ENCODE measurements at regions not wholly inside any gene's neighbourhood (a gene's known extent, or its start where the extent isn't known, plus 50 kb on each side); places are given as distances from the start of the nearest gene placed in this dataset.

DNA sequence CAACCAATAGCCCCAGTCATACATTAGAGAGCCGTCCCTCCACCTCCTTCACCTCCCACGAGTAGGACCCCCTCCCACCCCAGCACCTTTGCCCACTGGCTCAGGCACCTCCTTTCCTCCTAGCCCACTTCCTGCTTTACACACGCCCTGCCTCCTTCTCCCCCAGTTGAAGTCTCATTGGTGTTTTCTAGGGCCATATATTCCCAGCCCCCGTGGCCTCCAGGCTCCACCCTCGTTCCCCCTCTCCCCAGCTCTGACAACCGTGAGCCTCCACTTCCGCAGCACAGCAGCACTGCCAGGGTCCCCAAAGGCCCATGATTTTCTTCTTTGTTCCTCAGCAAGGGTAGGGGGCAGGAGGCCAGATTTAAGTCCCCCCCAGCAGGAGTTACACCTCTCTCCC lies 340.3 kb upstream of the TNRC6C start:
- no peaks in the 10 kb centered on the region for H3K36me3 ChIP-seq (ENCODE audit: control insufficient read depth in 4 of 4, insufficient read depth in 3 of 4, low read depth in 1 of 4, low read length in 3 of 4)
- no peak overlapping the region for H3K9ac ChIP-seq (ENCODE audit: low read depth in 1 of 2, low read length in 2 of 2)
- no peak overlapping the region for H3K27ac ChIP-seq (ENCODE audit: low read depth in 1 of 2, low read length in 2 of 2)
- DNase-seq (ENCODE audit: low spot score), result no peak
- peaks cover 0 to 4% (median under 1%) of the 10 kb centered on the region in 4 donors for H3K27me3 ChIP-seq (ENCODE audit: control insufficient read depth in 4 of 4, insufficient read depth in 4 of 4, low read length in 3 of 4)
- no peaks in the 10 kb centered on the region for H3K9me3 ChIP-seq (ENCODE audit: control insufficient read depth in 4 of 4, low read length in 3 of 4)
- no peak overlapping the region for H3K4me3 ChIP-seq (ENCODE audit: low read depth in 1 of 3, low read length in 3 of 3)
- TF ChIP-seq SP1 (IDR thresholded peaks at IDR 0.05) (no peak), HNF4A (conservative IDR thresholded peaks at IDR 0.05) (no peak), GABPA (IDR thresholded peaks at IDR 0.05 in 1 of 2, conservative IDR thresholded peaks at IDR 0.05 in 1 of 2) (no peak), TAF1 (conservative IDR thresholded peaks at IDR 0.05) (no peak), JUND (IDR thresholded peaks at IDR 0.05) (no peak), FOXA1 (IDR thresholded peaks at IDR 0.05) (no peak), RAD21 (IDR thresholded peaks at IDR 0.05) (no peak), YY1 (IDR thresholded peaks at IDR 0.05) (no peak)
- TF ChIP-seq, protein P1, sequence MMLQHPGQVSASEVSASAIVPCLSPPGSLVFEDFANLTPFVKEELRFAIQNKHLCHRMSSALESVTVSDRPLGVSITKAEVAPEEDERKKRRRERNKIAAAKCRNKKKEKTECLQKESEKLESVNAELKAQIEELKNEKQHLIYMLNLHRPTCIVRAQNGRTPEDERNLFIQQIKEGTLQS (IDR thresholded peaks at IDR 0.05), result no peak
- peaks cover 4 to 12% (median 7%) of the 10 kb centered on the region in 4 donors for H3K4me1 ChIP-seq (ENCODE audit: control insufficient read depth in 4 of 4, insufficient read depth in 4 of 4, low read length in 3 of 4)
- 60% methylated on average over 7 of the region's 7 CpGs for WGBS

DNA sequence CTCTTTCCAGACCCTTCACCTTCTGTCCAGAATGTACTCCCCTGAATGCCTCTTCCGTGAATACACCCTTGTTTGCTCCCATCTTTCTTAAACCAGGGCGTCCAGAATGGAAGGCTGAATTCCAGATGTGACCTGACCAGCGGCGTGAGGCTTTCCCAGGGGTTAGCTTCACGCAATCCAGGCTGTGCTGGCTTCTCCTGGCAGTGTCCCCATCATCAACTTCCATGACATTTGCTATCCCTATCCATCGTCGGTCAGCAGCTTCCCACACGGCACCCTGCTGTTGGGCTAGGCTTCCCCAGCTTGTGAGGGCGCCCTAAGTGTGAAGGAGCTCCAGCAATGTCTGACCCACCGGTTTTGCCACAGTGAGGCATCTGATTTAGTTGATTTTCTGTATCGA lies 339.8 kb upstream of the TNRC6C start:
- peaks cover 4 to 12% (median 7%) of the 10 kb centered on the region in 4 donors for H3K4me1 ChIP-seq (ENCODE audit: control insufficient read depth in 4 of 4, insufficient read depth in 4 of 4, low read length in 3 of 4)
- WGBS, result 87% methylated on average over 11 of the region's 11 CpGs
- H3K36me3 ChIP-seq (ENCODE audit: control insufficient read depth in 4 of 4, insufficient read depth in 3 of 4, low read depth in 1 of 4, low read length in 3 of 4), result no peaks in the 10 kb centered on the region
- H3K9ac ChIP-seq (ENCODE audit: low read depth in 1 of 2, low read length in 2 of 2), result no peak overlapping the region
- H3K27me3 ChIP-seq (ENCODE audit: control insufficient read depth in 4 of 4, insufficient read depth in 4 of 4, low read length in 3 of 4), result peaks cover 0 to 4% (median 0%) of the 10 kb centered on the region in 4 donors
- no peaks in the 10 kb centered on the region for H3K9me3 ChIP-seq (ENCODE audit: control insufficient read depth in 4 of 4, low read length in 3 of 4)
- no peak overlapping the region for H3K27ac ChIP-seq (ENCODE audit: low read depth in 1 of 2, low read length in 2 of 2)
- no peak for DNase-seq (ENCODE audit: low spot score)
- no peak overlapping the region for H3K4me3 ChIP-seq (ENCODE audit: low read depth in 1 of 3, low read length in 3 of 3)
- TF ChIP-seq, protein P2, sequence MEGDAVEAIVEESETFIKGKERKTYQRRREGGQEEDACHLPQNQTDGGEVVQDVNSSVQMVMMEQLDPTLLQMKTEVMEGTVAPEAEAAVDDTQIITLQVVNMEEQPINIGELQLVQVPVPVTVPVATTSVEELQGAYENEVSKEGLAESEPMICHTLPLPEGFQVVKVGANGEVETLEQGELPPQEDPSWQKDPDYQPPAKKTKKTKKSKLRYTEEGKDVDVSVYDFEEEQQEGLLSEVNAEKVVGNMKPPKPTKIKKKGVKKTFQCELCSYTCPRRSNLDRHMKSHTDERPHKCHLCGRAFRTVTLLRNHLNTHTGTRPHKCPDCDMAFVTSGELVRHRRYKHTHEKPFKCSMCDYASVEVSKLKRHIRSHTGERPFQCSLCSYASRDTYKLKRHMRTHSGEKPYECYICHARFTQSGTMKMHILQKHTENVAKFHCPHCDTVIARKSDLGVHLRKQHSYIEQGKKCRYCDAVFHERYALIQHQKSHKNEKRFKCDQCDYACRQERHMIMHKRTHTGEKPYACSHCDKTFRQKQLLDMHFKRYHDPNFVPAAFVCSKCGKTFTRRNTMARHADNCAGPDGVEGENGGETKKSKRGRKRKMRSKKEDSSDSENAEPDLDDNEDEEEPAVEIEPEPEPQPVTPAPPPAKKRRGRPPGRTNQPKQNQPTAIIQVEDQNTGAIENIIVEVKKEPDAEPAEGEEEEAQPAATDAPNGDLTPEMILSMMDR (IDR thresholded peaks at IDR 0.05; ENCODE audit: low read depth, low read length, missing input control), result no peak
- TF ChIP-seq TAF1 (conservative IDR thresholded peaks at IDR 0.05) (no peak), RXRA (IDR thresholded peaks at IDR 0.05) (no peak), NR2F2 (IDR thresholded peaks at IDR 0.05) (no peak), YY1 (IDR thresholded peaks at IDR 0.05) (no peak), GABPA (IDR thresholded peaks at IDR 0.05 in 1 of 2, conservative IDR thresholded peaks at IDR 0.05 in 1 of 2) (no peak), HNF4G (IDR thresholded peaks at IDR 0.05) (no peak), EGR1 (IDR thresholded peaks at IDR 0.05; ENCODE audit: low read depth in 2 of 2) (no peak), HNF4A (conservative IDR thresholded peaks at IDR 0.05) (no peak), JUND (IDR thresholded peaks at IDR 0.05) (no peak), SP1 (IDR thresholded peaks at IDR 0.05) (no peak)
- TF ChIP-seq, protein P3, sequence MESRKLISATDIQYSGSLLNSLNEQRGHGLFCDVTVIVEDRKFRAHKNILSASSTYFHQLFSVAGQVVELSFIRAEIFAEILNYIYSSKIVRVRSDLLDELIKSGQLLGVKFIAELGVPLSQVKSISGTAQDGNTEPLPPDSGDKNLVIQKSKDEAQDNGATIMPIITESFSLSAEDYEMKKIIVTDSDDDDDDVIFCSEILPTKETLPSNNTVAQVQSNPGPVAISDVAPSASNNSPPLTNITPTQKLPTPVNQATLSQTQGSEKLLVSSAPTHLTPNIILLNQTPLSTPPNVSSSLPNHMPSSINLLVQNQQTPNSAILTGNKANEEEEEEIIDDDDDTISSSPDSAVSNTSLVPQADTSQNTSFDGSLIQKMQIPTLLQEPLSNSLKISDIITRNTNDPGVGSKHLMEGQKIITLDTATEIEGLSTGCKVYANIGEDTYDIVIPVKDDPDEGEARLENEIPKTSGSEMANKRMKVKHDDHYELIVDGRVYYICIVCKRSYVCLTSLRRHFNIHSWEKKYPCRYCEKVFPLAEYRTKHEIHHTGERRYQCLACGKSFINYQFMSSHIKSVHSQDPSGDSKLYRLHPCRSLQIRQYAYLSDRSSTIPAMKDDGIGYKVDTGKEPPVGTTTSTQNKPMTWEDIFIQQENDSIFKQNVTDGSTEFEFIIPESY (IDR thresholded peaks at IDR 0.05), result no peak
- TF ChIP-seq, protein P4, sequence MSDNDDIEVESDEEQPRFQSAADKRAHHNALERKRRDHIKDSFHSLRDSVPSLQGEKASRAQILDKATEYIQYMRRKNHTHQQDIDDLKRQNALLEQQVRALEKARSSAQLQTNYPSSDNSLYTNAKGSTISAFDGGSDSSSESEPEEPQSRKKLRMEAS (IDR thresholded peaks at IDR 0.05), result no peak

Measured in liver (tissue), 8 donors.